Fibroblast of lung (primary cell): ENCODE measurements at regions not wholly inside any gene's neighbourhood (a gene's known extent, or its start where the extent isn't known, plus 50 kb on each side); places are given as distances from the start of the nearest gene placed in this dataset.

Experiments used
- DNase-seq, 2 donors: peaks; one replicate each; pipeline versions ENCODE4 v3.0.0 to v3.0.0-alpha.2; 2010; ENCODE audit warnings: low read depth in 2 of 2
- H2AFZ ChIP-seq: 2 replicates; pipeline ENCODE4 v1.5.1; 2012; ENCODE audit warnings: low read length, control low read depth, inconsistent platforms
- H3K27ac ChIP-seq: 2 replicates; pipeline ENCODE4 v1.5.1; 2011; ENCODE audit warnings: low read length, control low read depth; ENCODE audit not compliant: insufficient read depth
- H3K27me3 ChIP-seq: 2 replicates; pipeline ENCODE4 v1.5.1; 2011; ENCODE audit warnings: mild to moderate bottlenecking, low read length; ENCODE audit not compliant: control insufficient read depth, insufficient read depth
- H3K36me3 ChIP-seq: 2 replicates; pipeline ENCODE4 v1.5.1; 2011; ENCODE audit warnings: low read length; ENCODE audit not compliant: control insufficient read depth, insufficient read depth
- H3K4me1 ChIP-seq: 2 replicates; pipeline ENCODE4 v1.5.1; 2011; ENCODE audit warnings: low read length; ENCODE audit not compliant: control insufficient read depth, insufficient read depth; ENCODE audit errors: extremely low read depth
- H3K4me2 ChIP-seq: 2 replicates; pipeline ENCODE4 v1.5.1; 2011; ENCODE audit warnings: low read length, control low read depth; ENCODE audit not compliant: insufficient read depth; ENCODE audit errors: extremely low read depth
- H3K4me3 ChIP-seq, 4 experiments: fragments of 200-600 bp in 1 of 4; sonication (generic) in 1 of 4; replicated peaks in 1 of 4; 2 replicates each; pipeline ENCODE4 v1.5.1; 2011 to 2016; ENCODE audit warnings: low read length in 4 of 4, low read depth in 3 of 4, mild to moderate bottlenecking in 3 of 4, control low read depth in 2 of 4, inconsistent platforms in 1 of 4, mixed read lengths in 1 of 4; ENCODE audit not compliant: insufficient read depth in 1 of 4; ENCODE audit errors: control extremely low read depth in 1 of 4
- H3K79me2 ChIP-seq: 2 replicates; pipeline ENCODE4 v1.5.1; 2012; ENCODE audit warnings: mild to moderate bottlenecking, low read length, inconsistent platforms; ENCODE audit not compliant: control insufficient read depth, insufficient read depth
- H3K9ac ChIP-seq: 2 replicates; pipeline ENCODE4 v1.5.1; 2011; ENCODE audit warnings: mild to moderate bottlenecking, low read length, control low read depth; ENCODE audit not compliant: insufficient read depth
- H3K9me3 ChIP-seq: 2 replicates; pipeline ENCODE4 v1.5.1; 2012; ENCODE audit warnings: low read depth, low read length; ENCODE audit not compliant: control insufficient read depth, insufficient read depth
- H4K20me1 ChIP-seq: 2 replicates; pipeline ENCODE4 v1.5.1; 2011; ENCODE audit warnings: low read length; ENCODE audit not compliant: control insufficient read depth, insufficient read depth; ENCODE audit errors: extremely low read depth
- EZH2 ChIP-seq: IDR thresholded peaks from 2 replicates; pipeline ENCODE4 v1.5.1; 2012; ENCODE audit warnings: low read length, control low read depth, mild to moderate bottlenecking; ENCODE audit errors: missing control alignments
- TF ChIP-seq, protein P1 (sequence below), 2 donors: IDR thresholded peaks in 1 of 2; conservative IDR thresholded peaks in 1 of 2; 1 replicate in 1 of 2; 2 replicates in 1 of 2; pipeline ENCODE4 v1.5.1; 2011 to 2012; ENCODE audit warnings: low read length in 2 of 2, control low read depth in 1 of 2, inconsistent platforms in 1 of 2, low read depth in 1 of 2, mild to moderate bottlenecking in 1 of 2

DNA sequence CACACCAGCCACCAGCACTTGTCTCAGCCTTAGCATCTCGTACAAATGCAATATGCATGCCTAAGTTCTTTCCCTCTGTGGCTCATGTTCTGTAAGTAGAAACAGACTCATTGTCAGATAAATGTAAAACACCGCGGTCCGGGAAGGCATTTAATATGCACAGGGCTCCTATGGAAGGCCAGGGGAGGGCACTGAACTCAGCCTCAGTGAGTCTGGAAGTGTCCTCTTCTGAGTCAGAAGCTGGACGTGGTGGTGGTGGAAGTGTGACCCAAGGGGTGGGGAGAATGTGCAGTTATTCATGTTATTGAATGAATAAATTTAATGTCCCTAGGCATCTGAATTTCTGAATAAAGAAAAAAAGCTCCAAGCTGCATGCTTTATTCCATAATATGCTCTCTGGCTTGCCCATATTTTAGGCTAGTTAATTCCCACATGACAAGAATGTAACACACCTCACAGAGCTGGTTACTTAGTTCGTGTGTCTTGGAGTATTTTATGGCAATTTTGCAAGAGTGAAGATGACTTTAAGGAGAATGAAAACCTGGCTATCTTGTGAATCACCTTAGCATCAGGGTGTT is 193.1 kb upstream of the GATB start:
- H3K36me3 ChIP-seq, result no peaks in the 10 kb centered on the region
- no peaks in the 10 kb centered on the region for H3K79me2 ChIP-seq
- no peaks in the 10 kb centered on the region for H3K27me3 ChIP-seq
- H3K27ac ChIP-seq, result no peak overlapping the region
- no peak overlapping the region for H3K4me2 ChIP-seq
- no peak overlapping the region for H3K9ac ChIP-seq
- TF ChIP-seq, protein P1, sequence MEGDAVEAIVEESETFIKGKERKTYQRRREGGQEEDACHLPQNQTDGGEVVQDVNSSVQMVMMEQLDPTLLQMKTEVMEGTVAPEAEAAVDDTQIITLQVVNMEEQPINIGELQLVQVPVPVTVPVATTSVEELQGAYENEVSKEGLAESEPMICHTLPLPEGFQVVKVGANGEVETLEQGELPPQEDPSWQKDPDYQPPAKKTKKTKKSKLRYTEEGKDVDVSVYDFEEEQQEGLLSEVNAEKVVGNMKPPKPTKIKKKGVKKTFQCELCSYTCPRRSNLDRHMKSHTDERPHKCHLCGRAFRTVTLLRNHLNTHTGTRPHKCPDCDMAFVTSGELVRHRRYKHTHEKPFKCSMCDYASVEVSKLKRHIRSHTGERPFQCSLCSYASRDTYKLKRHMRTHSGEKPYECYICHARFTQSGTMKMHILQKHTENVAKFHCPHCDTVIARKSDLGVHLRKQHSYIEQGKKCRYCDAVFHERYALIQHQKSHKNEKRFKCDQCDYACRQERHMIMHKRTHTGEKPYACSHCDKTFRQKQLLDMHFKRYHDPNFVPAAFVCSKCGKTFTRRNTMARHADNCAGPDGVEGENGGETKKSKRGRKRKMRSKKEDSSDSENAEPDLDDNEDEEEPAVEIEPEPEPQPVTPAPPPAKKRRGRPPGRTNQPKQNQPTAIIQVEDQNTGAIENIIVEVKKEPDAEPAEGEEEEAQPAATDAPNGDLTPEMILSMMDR (conservative IDR thresholded peaks at IDR 0.05 in 1 of 2, IDR thresholded peaks at IDR 0.05 in 1 of 2; ENCODE audit: low read depth in 1 of 2, low read length in 2 of 2), result no peak
- no peak for TF ChIP-seq EZH2
- H3K9me3 ChIP-seq, result no peaks in the 10 kb centered on the region
- no peak for DNase-seq
- no peak overlapping the region for H3K4me3 ChIP-seq
- H3K4me1 ChIP-seq, result no peaks in the 10 kb centered on the region
- H4K20me1 ChIP-seq, result no peaks in the 10 kb centered on the region
- no peak overlapping the region for H2AFZ ChIP-seq

DNA sequence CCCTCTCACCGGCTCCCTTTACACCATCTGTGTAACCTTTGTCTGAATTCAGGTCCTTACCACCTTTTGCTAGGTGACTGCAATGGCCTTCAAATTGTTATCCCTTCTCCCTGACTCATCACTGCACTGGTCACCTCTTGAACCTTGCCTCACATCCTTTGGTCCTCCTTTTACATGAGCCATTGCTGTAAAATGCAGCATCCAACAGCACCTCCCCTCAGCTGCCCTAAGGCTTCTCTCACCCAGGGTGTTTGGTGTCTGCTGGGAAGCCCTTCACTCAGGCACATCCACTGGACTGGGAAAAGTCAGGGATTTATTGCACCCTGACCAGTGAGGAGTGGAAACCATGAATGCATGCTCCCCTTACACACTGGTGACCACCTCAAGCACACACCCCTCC is 192.5 kb upstream of the GATB start:
- TF ChIP-seq EZH2, result no peak
- TF ChIP-seq, protein P1 (conservative IDR thresholded peaks at IDR 0.05 in 1 of 2, IDR thresholded peaks at IDR 0.05 in 1 of 2; ENCODE audit: low read depth in 1 of 2, low read length in 2 of 2), result no peak
- Histone ChIP-seq H3K36me3 (no peaks in the 10 kb centered on the region), H3K27me3 (no peaks in the 10 kb centered on the region), H3K79me2 (no peaks in the 10 kb centered on the region), H3K4me2 (no peak overlapping the region), H3K4me3 (no peak overlapping the region), H3K27ac (no peak overlapping the region), H3K9ac (no peak overlapping the region), H2AFZ (no peak overlapping the region), H3K4me1 (no peaks in the 10 kb centered on the region), H4K20me1 (no peaks in the 10 kb centered on the region), H3K9me3 (no peaks in the 10 kb centered on the region)
- no peak for DNase-seq

DNA sequence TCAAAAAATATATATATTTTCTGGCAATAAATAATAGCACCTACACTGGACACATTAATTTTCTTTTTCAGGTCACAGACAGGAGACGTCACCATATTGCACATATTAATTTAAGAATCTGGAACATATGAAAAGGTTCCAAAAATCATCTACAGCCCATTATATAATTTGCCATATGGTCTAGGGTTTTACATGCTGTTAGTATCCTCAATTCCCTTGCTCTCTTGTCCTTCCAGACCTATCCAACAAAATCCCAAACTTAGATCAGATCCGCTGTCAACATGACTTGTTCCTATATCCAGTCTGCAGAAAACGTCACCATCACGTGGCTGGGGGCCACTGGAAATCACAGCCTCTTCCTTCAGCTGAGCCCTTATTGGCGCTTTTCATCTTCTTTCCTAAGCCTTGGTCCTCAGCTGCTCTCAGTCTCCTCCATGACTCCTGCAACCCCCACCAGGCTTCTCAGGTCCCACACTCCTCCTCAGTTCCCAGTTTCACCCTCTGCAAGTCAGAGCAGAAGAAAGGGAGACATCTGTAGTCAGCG is 192.0 kb upstream of the GATB start:
- Histone ChIP-seq H3K27me3 (no peaks in the 10 kb centered on the region), H4K20me1 (no peaks in the 10 kb centered on the region), H3K9ac (no peak overlapping the region), H2AFZ (no peak overlapping the region), H3K4me2 (no peak overlapping the region), H3K79me2 (no peaks in the 10 kb centered on the region), H3K27ac (no peak overlapping the region), H3K4me3 (no peak overlapping the region), H3K4me1 (no peaks in the 10 kb centered on the region), H3K9me3 (no peaks in the 10 kb centered on the region), H3K36me3 (no peaks in the 10 kb centered on the region)
- TF ChIP-seq, protein P1 (conservative IDR thresholded peaks at IDR 0.05 in 1 of 2, IDR thresholded peaks at IDR 0.05 in 1 of 2; ENCODE audit: low read depth in 1 of 2, low read length in 2 of 2), result no peak
- TF ChIP-seq EZH2, result no peak
- no peak for DNase-seq
